Smooth muscle cell (in vitro differentiated cells): ENCODE measurements at regions not wholly inside any gene's neighbourhood (a gene's known extent, or its start where the extent isn't known, plus 50 kb on each side); places are given as distances from the start of the nearest gene placed in this dataset.

Source experiments
- DNase-seq: peaks from one replicate; lab custom pipeline; 2025; ENCODE audit not compliant: unreplicated experiment; lab: John Stamatoyannopoulos, UW
- H2AFZ ChIP-seq: fragments of 200-600 bp; sonication (generic); 2 replicates; pipeline ENCODE4 v1.6.0; 2016; ENCODE audit warnings: antibody characterized with exemption, low read depth, mild to moderate bottlenecking
- H3F3A ChIP-seq: fragments of 200-600 bp; sonication (generic); 2 replicates; pipeline ENCODE4 v1.6.0; 2017; ENCODE audit warnings: antibody characterized with exemption, low read depth
- H3K27ac ChIP-seq: fragments of 200-600 bp; sonication (generic); 2 replicates; pipeline ENCODE4 v1.5.1; 2016; ENCODE audit warnings: low read depth, mild to moderate bottlenecking
- H3K27me3 ChIP-seq: fragments of 200-600 bp; sonication (generic); 2 replicates; pipeline ENCODE4 v1.6.1; 2016; ENCODE audit warnings: low read depth, mild to moderate bottlenecking
- H3K36me3 ChIP-seq: fragments of 200-600 bp; sonication (generic); 2 replicates; pipeline ENCODE4 v1.5.1; 2016; ENCODE audit warnings: low read depth
- H3K4me1 ChIP-seq: fragments of 200-600 bp; sonication (generic); 2 replicates; pipeline ENCODE4 v1.5.1; 2016; ENCODE audit warnings: low read depth
- H3K4me2 ChIP-seq: fragments of 200-600 bp; sonication (generic); 2 replicates; pipeline ENCODE4 v1.6.0; 2016; ENCODE audit warnings: mild to moderate bottlenecking
- H3K4me3 ChIP-seq: fragments of 200-600 bp; sonication (generic); 2 replicates; pipeline ENCODE4 v1.5.1; 2016; ENCODE audit warnings: mild to moderate bottlenecking
- H3K79me2 ChIP-seq: fragments of 200-600 bp; sonication (generic); 2 replicates; pipeline ENCODE4 v1.6.0; 2016; ENCODE audit warnings: low read depth, mild to moderate bottlenecking
- H3K9ac ChIP-seq: fragments of 200-600 bp; sonication (generic); 2 replicates; pipeline ENCODE4 v1.6.0; 2016; ENCODE audit warnings: low read depth
- H3K9me3 ChIP-seq: fragments of 200-600 bp; sonication (generic); replicated peaks from 2 replicates; pipeline ENCODE4 v1.5.1; 2016; ENCODE audit warnings: low read depth
- H4K20me1 ChIP-seq: fragments of 200-600 bp; sonication (generic); 2 replicates; pipeline ENCODE4 v1.6.0; 2016; ENCODE audit warnings: low read depth
- CTCF ChIP-seq: fragments of 200-600 bp; sonication (generic); IDR thresholded peaks from 2 replicates; pipeline ENCODE4 v1.5.1; 2017; ENCODE audit warnings: borderline replicate concordance, mild to moderate bottlenecking, antibody characterized with exemption; ENCODE audit not compliant: insufficient read depth, poor library complexity, severe bottlenecking
- WGBS: methylation state at CpG from one replicate; pipeline ENCODE4 v1.1.7; 2016; ENCODE audit warnings: low lambda C conversion rate; 5-methylcytosine and 5-hydroxymethylcytosine counted together

DNA sequence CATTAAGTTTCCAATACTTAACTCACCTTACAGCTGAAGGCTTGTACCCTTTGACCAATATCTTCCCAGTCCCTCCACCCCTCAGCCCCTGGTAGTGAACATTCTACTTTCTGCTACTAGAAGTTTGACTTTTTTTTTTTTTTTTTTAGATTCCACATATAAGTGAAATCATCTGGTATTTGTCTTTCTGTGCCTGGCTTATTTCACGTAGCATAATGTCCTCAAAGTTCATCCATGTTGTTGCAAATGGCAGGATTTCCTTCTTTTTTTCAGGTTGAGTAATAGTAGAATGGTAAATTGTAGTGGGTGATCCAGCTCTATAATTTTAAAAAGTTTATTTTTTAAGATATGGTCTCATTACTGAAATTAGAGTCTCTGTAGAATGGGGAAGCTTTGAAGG lies 316.0 kb downstream of the MTX2 start:
- H3K27me3 ChIP-seq, result no peaks in the 10 kb centered on the region
- no peak overlapping the region for H3K4me2 ChIP-seq
- no peak overlapping the region for H3K9ac ChIP-seq
- no peaks in the 10 kb centered on the region for H3K79me2 ChIP-seq
- no peaks in the 10 kb centered on the region for H3K9me3 ChIP-seq
- H3K36me3 ChIP-seq, result no peaks in the 10 kb centered on the region
- no peak overlapping the region for H2AFZ ChIP-seq
- peaks cover 11% of the 10 kb centered on the region for H3F3A ChIP-seq
- WGBS, result 35% methylated on average over 1 of the region's 1 CpG
- no peak overlapping the region for H3K27ac ChIP-seq
- no peak for DNase-seq
- peaks cover 8% of the 10 kb centered on the region for H3K4me1 ChIP-seq
- H4K20me1 ChIP-seq, result no peaks in the 10 kb centered on the region
- TF ChIP-seq CTCF, result no peak
- H3K4me3 ChIP-seq, result no peak overlapping the region

DNA sequence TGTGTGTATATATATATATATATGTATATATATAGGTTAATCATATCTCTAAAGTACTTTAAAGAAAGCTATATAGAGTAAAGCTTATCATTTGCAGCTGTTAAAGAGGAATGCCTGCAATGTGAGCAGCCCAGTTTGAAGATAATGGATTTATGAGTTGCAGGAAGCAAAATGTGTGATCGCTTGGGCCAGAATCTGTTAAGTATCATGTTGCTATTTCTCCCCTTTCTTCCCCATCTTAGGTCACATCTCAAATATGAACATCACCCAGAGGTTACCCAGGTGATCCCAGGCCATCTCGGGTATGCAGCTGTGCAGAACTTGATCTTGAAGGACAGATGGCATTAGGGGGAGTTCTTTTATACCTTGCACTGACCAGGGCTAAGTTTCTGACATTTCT lies 316.5 kb downstream of the MTX2 start:
- peaks cover 11% of the 10 kb centered on the region for H3F3A ChIP-seq
- no peak overlapping the region for H3K4me3 ChIP-seq
- no peak overlapping the region for H2AFZ ChIP-seq
- H3K79me2 ChIP-seq, result no peaks in the 10 kb centered on the region
- H3K4me1 ChIP-seq, result peaks cover 8% of the 10 kb centered on the region
- H3K9me3 ChIP-seq, result no peaks in the 10 kb centered on the region
- DNase-seq, result no peak
- no peaks in the 10 kb centered on the region for H3K36me3 ChIP-seq
- no peak overlapping the region for H3K27ac ChIP-seq
- TF ChIP-seq CTCF, result no peak
- H3K4me2 ChIP-seq, result no peak overlapping the region
- H3K9ac ChIP-seq, result no peak overlapping the region
- H4K20me1 ChIP-seq, result no peaks in the 10 kb centered on the region
- WGBS, result 28% methylated on average over 2 of the region's 2 CpGs
- H3K27me3 ChIP-seq, result no peaks in the 10 kb centered on the region

DNA sequence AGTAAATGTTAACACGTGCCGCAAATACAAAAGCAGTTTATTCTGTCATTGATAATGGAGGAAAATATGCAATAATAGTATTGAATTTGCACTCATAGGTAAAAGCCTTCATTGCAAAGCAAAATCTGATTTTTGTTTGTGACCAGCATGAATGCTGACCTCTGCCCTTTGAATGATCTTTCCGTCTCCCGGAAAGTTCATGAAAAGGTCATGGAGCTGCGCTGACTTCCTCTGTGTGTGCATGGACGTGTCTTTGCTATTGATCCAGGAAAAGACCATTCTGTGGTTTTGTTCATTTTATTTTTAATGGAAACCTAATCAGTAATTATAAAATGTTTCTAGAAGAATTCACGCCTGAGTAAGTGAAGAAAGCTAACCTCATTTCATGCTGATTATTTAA lies 320.0 kb downstream of the MTX2 start:
- no peak overlapping the region for H3K4me3 ChIP-seq
- peaks cover 3% of the 10 kb centered on the region for H3K4me1 ChIP-seq
- H3K9ac ChIP-seq, result no peak overlapping the region
- H2AFZ ChIP-seq, result no peak overlapping the region
- TF ChIP-seq CTCF, result no peak
- no peaks in the 10 kb centered on the region for H3K79me2 ChIP-seq
- no peaks in the 10 kb centered on the region for H3K36me3 ChIP-seq
- H3K9me3 ChIP-seq, result no peaks in the 10 kb centered on the region
- no peaks in the 10 kb centered on the region for H3F3A ChIP-seq
- H3K27ac ChIP-seq, result no peak overlapping the region
- WGBS, result 92% methylated on average over 7 of the region's 7 CpGs
- no peaks in the 10 kb centered on the region for H4K20me1 ChIP-seq
- no peak overlapping the region for H3K4me2 ChIP-seq
- H3K27me3 ChIP-seq, result no peaks in the 10 kb centered on the region
- no peak for DNase-seq

GRCh38 chr2:176589825-176590440 lies 320.7 kb downstream of the MTX2 start:
- Histone ChIP-seq H3K9me3 (no peaks in the 10 kb centered on the region), H2AFZ (no peak overlapping the region), H3K4me1 (no peaks in the 10 kb centered on the region), H3K27ac (no peak overlapping the region), H3K27me3 (no peaks in the 10 kb centered on the region), H3K4me2 (no peak overlapping the region), H4K20me1 (no peaks in the 10 kb centered on the region), H3K79me2 (no peaks in the 10 kb centered on the region), H3K9ac (no peak overlapping the region), H3F3A (no peaks in the 10 kb centered on the region), H3K4me3 (no peak overlapping the region), H3K36me3 (no peaks in the 10 kb centered on the region)
- no peak for TF ChIP-seq CTCF
- WGBS, result 55% methylated on average over 11 of the region's 11 CpGs
- no peak for DNase-seq
